VCaP (cell line): ENCODE measurements at regions not wholly inside any gene's neighbourhood (a gene's known extent, or its start where the extent isn't known, plus 50 kb on each side); places are given as distances from the start of the nearest gene placed in this dataset.

Experiments used
- H3K27ac ChIP-seq: fragments of 450-650 bp; 2 replicates; pipeline ENCODE4 v1.5.1; 2017
- TF ChIP-seq, protein P1 (sequence below): fragments of 450-650 bp; conservative IDR thresholded peaks from 2 replicates; pipeline ENCODE4 v1.5.1; 2017; ENCODE audit warnings: mild to moderate bottlenecking, moderate library complexity

DNA sequence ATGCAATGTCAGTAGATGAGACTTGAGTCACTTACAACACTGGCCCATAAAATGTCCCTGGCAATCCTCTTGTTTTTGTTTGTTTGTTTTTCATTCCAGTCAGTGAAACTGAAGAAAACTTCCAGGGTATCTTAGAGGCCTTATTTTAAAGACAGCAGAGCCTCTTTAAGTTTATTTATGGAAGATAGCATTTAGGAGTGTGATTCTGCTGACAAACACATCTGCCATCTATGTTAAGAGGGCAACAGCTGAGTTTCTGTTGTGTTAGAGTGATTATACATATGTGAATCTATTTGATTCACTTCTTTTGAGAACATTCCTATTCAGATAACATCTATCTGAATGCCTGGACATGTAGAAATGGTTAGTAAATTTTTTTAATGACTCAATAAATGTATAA is 812.6 kb downstream of the TENT5A start:
- TF ChIP-seq, protein P1, sequence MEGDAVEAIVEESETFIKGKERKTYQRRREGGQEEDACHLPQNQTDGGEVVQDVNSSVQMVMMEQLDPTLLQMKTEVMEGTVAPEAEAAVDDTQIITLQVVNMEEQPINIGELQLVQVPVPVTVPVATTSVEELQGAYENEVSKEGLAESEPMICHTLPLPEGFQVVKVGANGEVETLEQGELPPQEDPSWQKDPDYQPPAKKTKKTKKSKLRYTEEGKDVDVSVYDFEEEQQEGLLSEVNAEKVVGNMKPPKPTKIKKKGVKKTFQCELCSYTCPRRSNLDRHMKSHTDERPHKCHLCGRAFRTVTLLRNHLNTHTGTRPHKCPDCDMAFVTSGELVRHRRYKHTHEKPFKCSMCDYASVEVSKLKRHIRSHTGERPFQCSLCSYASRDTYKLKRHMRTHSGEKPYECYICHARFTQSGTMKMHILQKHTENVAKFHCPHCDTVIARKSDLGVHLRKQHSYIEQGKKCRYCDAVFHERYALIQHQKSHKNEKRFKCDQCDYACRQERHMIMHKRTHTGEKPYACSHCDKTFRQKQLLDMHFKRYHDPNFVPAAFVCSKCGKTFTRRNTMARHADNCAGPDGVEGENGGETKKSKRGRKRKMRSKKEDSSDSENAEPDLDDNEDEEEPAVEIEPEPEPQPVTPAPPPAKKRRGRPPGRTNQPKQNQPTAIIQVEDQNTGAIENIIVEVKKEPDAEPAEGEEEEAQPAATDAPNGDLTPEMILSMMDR: no peak

DNA sequence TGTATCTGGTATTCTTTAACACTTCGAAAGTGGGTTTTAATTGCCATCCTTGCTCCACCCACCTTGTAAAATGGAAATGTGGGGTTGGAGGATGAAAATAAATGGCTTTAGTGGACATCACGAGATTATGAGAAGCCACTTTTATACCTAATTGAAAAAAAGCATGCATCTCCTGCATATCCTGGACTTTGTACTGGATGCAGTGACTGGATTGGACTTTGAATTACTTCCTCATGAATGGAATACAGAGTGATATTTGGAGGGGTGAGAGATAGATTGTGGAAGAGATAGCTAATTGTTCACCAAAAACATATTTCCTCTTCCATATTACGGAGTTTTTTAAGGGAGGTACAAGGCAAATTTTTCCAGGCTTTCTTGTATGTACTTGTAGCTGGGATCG is 813.0 kb downstream of the TENT5A start:
- TF ChIP-seq, protein P1: no peak

More for the DNA sequence above, 812.6 kb downstream of the TENT5A start:
- H3K27ac ChIP-seq: no peak overlapping the region

DNA sequence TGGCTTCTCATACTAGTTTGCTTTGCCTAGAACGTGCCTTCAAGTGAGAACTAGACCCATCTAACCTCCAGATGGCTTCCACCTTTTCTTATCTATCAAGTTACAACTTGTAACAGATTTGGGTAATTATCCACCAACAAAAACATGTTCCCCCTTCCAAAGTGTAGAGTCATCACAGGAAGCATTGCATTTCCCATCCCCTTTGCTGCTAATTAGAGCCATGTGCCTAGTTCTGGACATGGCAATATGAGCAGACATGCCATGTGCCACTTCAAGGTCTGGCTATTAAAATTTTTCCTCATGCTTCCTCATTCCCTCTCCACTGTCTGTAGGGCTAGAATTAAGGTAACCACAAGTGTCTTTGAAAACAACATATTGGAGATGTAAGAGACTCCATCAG is 814.4 kb downstream of the TENT5A start:
- TF ChIP-seq, protein P1: no peak
- H3K27ac ChIP-seq: no peak overlapping the region

More for the DNA sequence above, 813.0 kb downstream of the TENT5A start:
- H3K27ac ChIP-seq: no peak overlapping the region

DNA sequence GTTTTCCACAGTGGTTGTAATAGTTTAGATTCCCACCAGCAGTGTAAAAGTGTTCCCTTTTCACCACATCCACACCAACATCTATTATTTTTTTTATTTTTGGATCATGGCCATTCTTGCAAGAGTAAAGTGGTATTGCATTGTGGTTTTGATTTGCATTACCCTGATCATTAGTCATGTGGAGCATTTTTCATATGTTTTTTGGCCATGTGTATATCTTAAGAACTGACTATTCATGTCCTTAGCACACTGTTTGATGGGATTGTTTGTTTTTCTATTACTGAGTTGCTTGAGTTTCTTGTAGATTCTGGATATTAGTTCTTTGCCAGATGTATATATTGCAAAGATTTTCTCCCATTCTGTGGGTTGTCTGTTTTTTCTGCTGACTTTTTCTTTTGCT is 820.1 kb downstream of the TENT5A start:
- no peak overlapping the region for H3K27ac ChIP-seq
- TF ChIP-seq, protein P1: no peak

DNA sequence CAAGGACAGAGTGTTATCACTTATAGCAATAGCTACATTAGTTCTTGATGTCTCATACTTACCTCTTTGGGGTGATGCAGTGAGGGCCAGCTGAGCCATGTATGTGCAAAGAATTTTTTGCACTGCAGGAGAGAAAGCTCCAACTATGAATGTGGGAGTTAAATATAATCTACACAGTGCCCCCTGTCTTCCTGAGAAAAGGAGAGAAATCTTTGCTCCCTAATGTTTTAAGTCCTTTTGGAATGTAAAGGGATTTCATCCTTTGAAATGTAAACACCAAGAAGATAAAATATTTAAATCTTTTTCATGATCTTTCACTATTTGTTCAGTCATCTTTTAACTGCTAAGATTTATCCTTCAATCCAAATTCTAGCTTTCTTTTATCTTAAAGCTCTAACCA is 822.1 kb downstream of the TENT5A start:
- no peak overlapping the region for H3K27ac ChIP-seq
- TF ChIP-seq, protein P1: 0 out of 2 replicates have a peak, but pooled peaks have one; percentile 5

DNA sequence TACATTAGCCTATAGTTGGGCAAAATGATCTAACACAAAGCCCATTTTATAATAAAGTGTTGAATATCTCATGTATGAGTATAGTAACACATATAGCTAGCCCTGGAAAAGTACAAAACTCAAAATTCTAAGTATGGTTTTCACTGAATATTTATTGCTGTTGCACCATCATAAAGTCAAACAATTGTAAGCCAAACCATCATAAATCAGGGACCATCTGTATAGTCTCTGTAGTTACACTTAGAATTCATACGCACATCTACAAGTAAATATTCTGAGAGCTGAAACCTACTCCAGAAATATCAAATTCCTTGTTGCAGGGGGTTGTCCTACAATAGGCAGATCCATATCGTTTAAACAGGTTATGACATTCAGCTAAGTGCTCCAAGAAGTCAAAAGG is 817.3 kb downstream of the BCKDHB start:
- TF ChIP-seq, protein P1: no peak

DNA sequence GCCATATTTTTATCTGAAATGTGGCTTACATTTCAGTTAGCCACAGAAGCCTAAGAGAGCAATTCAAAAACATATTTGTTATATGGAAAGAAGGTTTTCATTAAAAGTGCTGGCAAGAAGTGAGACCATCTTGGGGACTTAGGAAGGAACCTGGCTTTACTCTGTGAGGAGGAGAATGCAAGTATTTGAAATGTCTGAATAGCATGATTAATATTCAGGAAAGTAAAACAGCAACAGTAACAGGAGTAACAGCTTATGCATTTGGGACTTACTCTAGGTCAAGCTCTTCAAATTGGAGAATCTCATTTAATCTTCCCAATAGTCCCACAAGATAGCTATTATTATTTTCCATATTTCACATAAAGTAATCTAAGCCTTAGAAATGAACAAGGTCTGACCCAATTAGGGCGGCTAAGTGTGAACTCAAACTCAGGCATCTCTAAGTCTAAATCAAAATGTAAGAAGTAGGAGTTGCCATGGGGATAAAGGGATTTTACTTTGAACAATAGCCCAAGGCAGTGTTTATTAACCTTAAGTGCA is 816.5 kb downstream of the BCKDHB start:
- TF ChIP-seq, protein P1: no peak
- H3K27ac ChIP-seq: no peak overlapping the region

More for the DNA sequence above, 817.3 kb downstream of the BCKDHB start:
- H3K27ac ChIP-seq: no peak overlapping the region
